HepG2 (cell line): ENCODE measurements at regions not wholly inside any gene's neighbourhood (a gene's known extent, or its start where the extent isn't known, plus 50 kb on each side); places are given as distances from the start of the nearest gene placed in this dataset.
A peak's percentile ranks its signal among the peaks of the same experiment; 100 is the strongest.

Experiments used
- ATAC-seq: fragments of 200-7000 bp; cut with Tn5 transposase; 3 replicates; pipeline ENCODE4 v1.9.1; 2020; ENCODE audit warnings: mild to moderate bottlenecking, moderate library complexity
- BruUV-seq: library from RNA; stranded (reverse); fragments of 400-500 nt; replicated peaks from 2 replicates; lab custom pipeline; 2021; lab: Mats Ljungman, UMichigan
- CTCF ChIA-PET: fragments of 300-600 bp; formaldehyde crosslinking; extraction: SDS; loops from one replicate; lab custom pipeline; 2021; ENCODE audit warnings: low total read pairs, inconsistent platforms, low intra/inter-chr PET ratio; lab: Yijun Ruan, JAX
- POLR2A ChIA-PET: fragments of 350-600 bp; sonication (Branson Sonifier 250); formaldehyde crosslinking; loops from one replicate; lab custom pipeline; 2020; ENCODE audit warnings: antibody characterized with exemption, inconsistent platforms; lab: Yijun Ruan, JAX
- DNase-seq: peaks from one replicate; pipeline ENCODE4 v3.0.0-alpha.2; 2015; ENCODE audit warnings: low spot score
- FAIRE-seq: peaks from 3 replicates; lab custom pipeline; 2011; peaks lifted over from hg19 to GRCh38; lab: Jason Lieb, UNC
- H2AFZ ChIP-seq: one replicate; pipeline ENCODE4 v1.6.1; 2011; ENCODE audit warnings: low read length, inconsistent platforms
- H3K27ac ChIP-seq: fragments of 300-600 bp; 3 replicates; pipeline ENCODE4 v1.8.0; 2011; ENCODE audit warnings: mixed run types, mild to moderate bottlenecking, mixed read lengths, low read length, inconsistent platforms; ENCODE audit not compliant: insufficient read depth; ENCODE audit errors: extremely low read length
- H3K27me3 ChIP-seq, 2 experiments: fragments of 200-600 bp in 1 of 2; 2 replicates in 1 of 2; 3 replicates in 1 of 2; pipeline versions ENCODE4 v1.6.0 to v1.8.0; 2011; ENCODE audit warnings: low read length in 2 of 2, mild to moderate bottlenecking in 2 of 2, moderate library complexity in 2 of 2, inconsistent platforms in 1 of 2; ENCODE audit not compliant: insufficient read depth in 2 of 2, control insufficient read depth in 1 of 2
- H3K36me3 ChIP-seq, 2 experiments: fragments of 200-600 bp in 1 of 2; replicated peaks in 1 of 2; 2 replicates in 1 of 2; 3 replicates in 1 of 2; pipeline versions ENCODE4 v1.5.1 to v1.8.0; 2011; ENCODE audit warnings: low read length in 2 of 2, inconsistent platforms in 1 of 2; ENCODE audit not compliant: insufficient read depth in 2 of 2, control insufficient read depth in 1 of 2
- H3K4me1 ChIP-seq: 2 replicates; pipeline ENCODE4 v1.5.1; 2012; ENCODE audit warnings: low read length, inconsistent platforms; ENCODE audit not compliant: insufficient read depth
- H3K4me2 ChIP-seq: 2 replicates; pipeline ENCODE4 v1.6.0; 2011; ENCODE audit warnings: low read depth, low read length, inconsistent platforms
- H3K4me3 ChIP-seq, 3 experiments: fragments of 200-600 bp in 1 of 3; sonication (generic), shearing (Covaris generic) in 1 of 3; replicated peaks in 1 of 3; 2 replicates each; pipeline ENCODE4 v1.5.1; 2011 to 2016; ENCODE audit warnings: low read length in 3 of 3, inconsistent platforms in 2 of 3, low read depth in 2 of 3, mild to moderate bottlenecking in 2 of 3, control low read depth in 1 of 3, mixed read lengths in 1 of 3; ENCODE audit not compliant: insufficient read depth in 1 of 3
- H3K79me2 ChIP-seq: one replicate; pipeline ENCODE4 v1.6.1; 2011; ENCODE audit warnings: low read length, inconsistent platforms; ENCODE audit not compliant: insufficient read depth
- H3K9ac ChIP-seq: 2 replicates; pipeline ENCODE4 v1.6.0; 2011; ENCODE audit warnings: mild to moderate bottlenecking, low read depth, low read length, inconsistent platforms; ENCODE audit not compliant: insufficient read depth
- H3K9me3 ChIP-seq: 2 replicates; pipeline ENCODE4 v1.5.1; 2012; ENCODE audit warnings: mild to moderate bottlenecking, low read length
- H4K20me1 ChIP-seq: 2 replicates; pipeline ENCODE4 v1.6.0; 2011; ENCODE audit warnings: inconsistent platforms, mild to moderate bottlenecking, low read length, moderate library complexity; ENCODE audit not compliant: insufficient read depth
- BRD4 ChIP-seq: sonication (generic); formaldehyde crosslinking; IDR thresholded peaks from 2 replicates; pipeline ENCODE4 v1.4.0; 2020; ENCODE audit warnings: missing genetic modification reagents
- CEBPG ChIP-seq: IDR thresholded peaks from 2 replicates; pipeline ENCODE4 v1.6.1; 2016
- ETV5 ChIP-seq: IDR thresholded peaks from 2 replicates; pipeline ENCODE4 v1.6.1; 2018; ENCODE audit warnings: missing biosample characterization, missing genetic modification reagents, inconsistent platforms, borderline replicate concordance
- HNF4G ChIP-seq, 2 experiments: sonication (generic) in 1 of 2; formaldehyde crosslinking in 1 of 2; IDR thresholded peaks; 2 replicates each; pipeline versions ENCODE4 v1.4.0 to v1.6.1; 2011 to 2020; ENCODE audit warnings: borderline replicate concordance in 2 of 2, low read depth in 2 of 2, mild to moderate bottlenecking in 2 of 2, low read length in 1 of 2, missing genetic modification reagents in 1 of 2, moderate library complexity in 1 of 2
- MED1 ChIP-seq: sonication (generic); formaldehyde crosslinking; IDR thresholded peaks from 2 replicates; pipeline ENCODE4 v1.4.0; 2020; ENCODE audit warnings: missing genetic modification reagents
- MTF1 ChIP-seq: sonication (generic); formaldehyde crosslinking; IDR thresholded peaks from 2 replicates; pipeline ENCODE4 v1.5.0; 2020; ENCODE audit warnings: missing genetic modification reagents
- NCOR1 ChIP-seq: fragments of 200-600 bp; sonication (generic); IDR thresholded peaks from 2 replicates; pipeline ENCODE4 v1.7.0; 2017; ENCODE audit warnings: antibody characterized with exemption, low read length, borderline replicate concordance
- TEAD3 ChIP-seq: optimal IDR thresholded peaks from 2 replicates; pipeline ENCODE3; 2016; ENCODE audit warnings: borderline replicate concordance
- ZFP1 ChIP-seq: IDR thresholded peaks from 2 replicates; pipeline ENCODE4 v1.6.1; 2016
- ZFYVE20 ChIP-seq: sonication (generic); formaldehyde crosslinking; IDR thresholded peaks from 2 replicates; pipeline ENCODE4 v1.8.0; 2023; ENCODE audit warnings: low read depth, mild to moderate bottlenecking, moderate library complexity, missing genetic modification reagents, borderline replicate concordance
- ZNF550 ChIP-seq: sonication (generic); formaldehyde crosslinking; IDR thresholded peaks from 2 replicates; pipeline ENCODE4 v1.4.0; 2020; ENCODE audit warnings: mild to moderate bottlenecking, missing genetic modification reagents, borderline replicate concordance
- ZNF615 ChIP-seq: sonication (generic); formaldehyde crosslinking; IDR thresholded peaks from 2 replicates; pipeline ENCODE4 v1.5.0; 2020; ENCODE audit warnings: mild to moderate bottlenecking, missing genetic modification reagents, borderline replicate concordance
- ZNF652 ChIP-seq: IDR thresholded peaks from 2 replicates; pipeline ENCODE4 v1.6.1; 2016; ENCODE audit warnings: low read depth, borderline replicate concordance
- ZNF737 ChIP-seq: sonication (generic); formaldehyde crosslinking; IDR thresholded peaks from 2 replicates; pipeline ENCODE4 v1.5.0; 2020; ENCODE audit warnings: missing genetic modification reagents, mild to moderate bottlenecking, borderline replicate concordance
- ZSCAN9 ChIP-seq: IDR thresholded peaks from 2 replicates; pipeline ENCODE4 v1.6.1; 2016; ENCODE audit warnings: borderline replicate concordance
- WGBS: methylation state at CpG from one replicate; pipeline ENCODE4 v1.1.6; 2017; ENCODE audit warnings: low lambda C conversion rate; 5-methylcytosine and 5-hydroxymethylcytosine counted together
- in situ Hi-C: cut with HindIII; loops from 2 replicates; pipeline ENCODE4 v1.10.0; 2017; ENCODE audit warnings: low pct_unique_long_range_greater_than_20kb; ENCODE audit not compliant: extremely low pct_ligation_motif_present
- intact Hi-C: fragments of 100-400 bp; cut with micrococcal nuclease; formaldehyde crosslinking; loops from one replicate; pipeline ENCODE4 v1.10.0; 2022; ENCODE audit not compliant: unreplicated experiment
- TF ChIP-seq, protein P1 (sequence below): sonication (generic); formaldehyde crosslinking; IDR thresholded peaks from 2 replicates; pipeline ENCODE4 v1.5.0; 2020; ENCODE audit warnings: mild to moderate bottlenecking, missing genetic modification reagents
- TF ChIP-seq, protein P2 (sequence below): sonication (generic); formaldehyde crosslinking; IDR thresholded peaks from 2 replicates; pipeline ENCODE4 v1.5.0; 2020; ENCODE audit warnings: missing genetic modification reagents, mild to moderate bottlenecking, borderline replicate concordance
- TF ChIP-seq, protein P3 (sequence below): sonication (generic); formaldehyde crosslinking; IDR thresholded peaks from 2 replicates; pipeline ENCODE4 v1.9.0; 2021; ENCODE audit warnings: missing genetic modification reagents, borderline replicate concordance

DNA sequence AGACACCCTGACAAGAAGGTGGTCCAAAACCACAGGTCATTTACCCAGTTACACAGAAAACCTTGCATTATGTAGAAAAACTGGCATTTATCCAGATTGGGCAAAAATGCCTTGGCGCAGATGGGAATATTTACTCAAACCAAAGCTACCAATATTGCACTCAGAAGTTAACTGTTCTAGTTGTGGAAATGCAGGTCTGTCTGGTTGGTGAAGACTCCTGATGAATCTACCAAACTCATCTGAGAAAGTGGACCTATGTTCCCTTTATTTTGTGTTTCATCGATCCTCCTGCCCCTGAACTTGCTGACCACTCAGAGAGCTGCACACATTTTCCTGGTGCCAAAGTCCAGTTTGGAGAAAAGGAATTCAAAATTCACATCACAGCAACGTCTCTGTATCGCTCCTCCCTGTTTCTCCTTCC is 85.2 kb upstream of the ALDH1A1 start (continued):
- TF ChIP-seq CEBPG, result 0 out of 2 replicates have a peak, but pooled peaks have one; percentile 4
- no peak for TF ChIP-seq ZFYVE20 (CRISPR knock-in tag)
- 0 out of 2 replicates have a peak, but pooled peaks have one; percentile 49 for TF ChIP-seq ZSCAN9
- TF ChIP-seq HNF4G (IDR thresholded peaks at IDR 0.05; ENCODE audit: borderline replicate concordance, low read depth, low read length), result peak; percentile 59
- peak; percentile 72; the same call in 1 of the 2 replicates for TF ChIP-seq HNF4G (CRISPR knock-in tag; IDR thresholded peaks at IDR 0.05; ENCODE audit: borderline replicate concordance, low read depth)
- peak; percentile 22; the same call in 1 of the 2 replicates for TF ChIP-seq NCOR1
- TF ChIP-seq, protein P1, sequence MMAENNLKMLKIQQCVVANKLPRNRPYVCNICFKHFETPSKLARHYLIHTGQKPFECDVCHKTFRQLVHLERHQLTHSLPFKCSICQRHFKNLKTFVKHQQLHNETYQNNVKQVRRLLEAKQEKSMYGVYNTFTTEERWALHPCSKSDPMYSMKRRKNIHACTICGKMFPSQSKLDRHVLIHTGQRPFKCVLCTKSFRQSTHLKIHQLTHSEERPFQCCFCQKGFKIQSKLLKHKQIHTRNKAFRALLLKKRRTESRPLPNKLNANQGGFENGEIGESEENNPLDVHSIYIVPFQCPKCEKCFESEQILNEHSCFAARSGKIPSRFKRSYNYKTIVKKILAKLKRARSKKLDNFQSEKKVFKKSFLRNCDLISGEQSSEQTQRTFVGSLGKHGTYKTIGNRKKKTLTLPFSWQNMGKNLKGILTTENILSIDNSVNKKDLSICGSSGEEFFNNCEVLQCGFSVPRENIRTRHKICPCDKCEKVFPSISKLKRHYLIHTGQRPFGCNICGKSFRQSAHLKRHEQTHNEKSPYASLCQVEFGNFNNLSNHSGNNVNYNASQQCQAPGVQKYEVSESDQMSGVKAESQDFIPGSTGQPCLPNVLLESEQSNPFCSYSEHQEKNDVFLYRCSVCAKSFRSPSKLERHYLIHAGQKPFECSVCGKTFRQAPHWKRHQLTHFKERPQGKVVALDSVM (CRISPR knock-in tag), result no peak
- peak; percentile 34 for TF ChIP-seq TEAD3 (CRISPR knock-in tag)
- TF ChIP-seq MED1 (CRISPR knock-in tag), result peak; percentile 33; the same call in 1 of the 2 replicates
- TF ChIP-seq ZNF737 (CRISPR knock-in tag), result no peak

DNA sequence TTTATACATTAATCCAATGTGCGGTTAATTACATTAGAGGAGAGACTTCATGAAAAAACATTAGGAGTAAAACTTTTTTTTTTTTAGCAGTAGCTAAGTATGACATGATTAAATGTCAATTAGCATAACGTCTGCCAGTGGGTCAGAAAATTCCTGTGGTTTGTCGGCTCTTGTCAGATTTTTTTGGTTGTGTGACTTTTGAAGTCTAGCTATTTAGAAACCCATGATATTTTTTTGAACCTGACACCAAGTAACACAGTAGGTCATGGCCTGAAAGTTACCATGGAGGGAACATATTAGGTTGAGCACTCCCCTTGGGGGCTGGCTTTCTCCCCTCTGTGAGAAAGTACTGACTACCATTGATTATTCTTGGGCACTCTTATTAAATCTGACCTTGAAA is 84.8 kb upstream of the ALDH1A1 start:
- peak overlapping the region; percentile 7 for H3K27ac ChIP-seq
- TF ChIP-seq ZNF550 (no peak), MTF1 (CRISPR knock-in tag) (no peak), ZNF615 (CRISPR knock-in tag) (no peak), ETV5 (no peak), BRD4 (CRISPR knock-in tag) (no peak), ZNF652 (CRISPR knock-in tag) (no peak), ZFP1 (CRISPR knock-in tag) (no peak), ZFYVE20 (CRISPR knock-in tag) (no peak)
- TF ChIP-seq, protein P2, sequence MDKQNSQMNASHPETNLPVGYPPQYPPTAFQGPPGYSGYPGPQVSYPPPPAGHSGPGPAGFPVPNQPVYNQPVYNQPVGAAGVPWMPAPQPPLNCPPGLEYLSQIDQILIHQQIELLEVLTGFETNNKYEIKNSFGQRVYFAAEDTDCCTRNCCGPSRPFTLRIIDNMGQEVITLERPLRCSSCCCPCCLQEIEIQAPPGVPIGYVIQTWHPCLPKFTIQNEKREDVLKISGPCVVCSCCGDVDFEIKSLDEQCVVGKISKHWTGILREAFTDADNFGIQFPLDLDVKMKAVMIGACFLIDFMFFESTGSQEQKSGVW, result no peak
- TF ChIP-seq, protein P3, sequence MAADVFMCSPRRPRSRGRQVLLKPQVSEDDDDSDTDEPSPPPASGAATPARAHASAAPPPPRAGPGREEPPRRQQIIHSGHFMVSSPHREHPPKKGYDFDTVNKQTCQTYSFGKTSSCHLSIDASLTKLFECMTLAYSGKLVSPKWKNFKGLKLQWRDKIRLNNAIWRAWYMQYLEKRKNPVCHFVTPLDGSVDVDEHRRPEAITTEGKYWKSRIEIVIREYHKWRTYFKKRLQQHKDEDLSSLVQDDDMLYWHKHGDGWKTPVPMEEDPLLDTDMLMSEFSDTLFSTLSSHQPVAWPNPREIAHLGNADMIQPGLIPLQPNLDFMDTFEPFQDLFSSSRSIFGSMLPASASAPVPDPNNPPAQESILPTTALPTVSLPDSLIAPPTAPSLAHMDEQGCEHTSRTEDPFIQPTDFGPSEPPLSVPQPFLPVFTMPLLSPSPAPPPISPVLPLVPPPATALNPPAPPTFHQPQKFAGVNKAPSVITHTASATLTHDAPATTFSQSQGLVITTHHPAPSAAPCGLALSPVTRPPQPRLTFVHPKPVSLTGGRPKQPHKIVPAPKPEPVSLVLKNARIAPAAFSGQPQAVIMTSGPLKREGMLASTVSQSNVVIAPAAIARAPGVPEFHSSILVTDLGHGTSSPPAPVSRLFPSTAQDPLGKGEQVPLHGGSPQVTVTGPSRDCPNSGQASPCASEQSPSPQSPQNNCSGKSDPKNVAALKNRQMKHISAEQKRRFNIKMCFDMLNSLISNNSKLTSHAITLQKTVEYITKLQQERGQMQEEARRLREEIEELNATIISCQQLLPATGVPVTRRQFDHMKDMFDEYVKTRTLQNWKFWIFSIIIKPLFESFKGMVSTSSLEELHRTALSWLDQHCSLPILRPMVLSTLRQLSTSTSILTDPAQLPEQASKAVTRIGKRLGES (CRISPR knock-in tag), result no peak

More for the DNA sequence above, 84.8 kb upstream of the ALDH1A1 start:
- no peaks in the 10 kb centered on the region for H4K20me1 ChIP-seq
- H3K27me3 ChIP-seq, result no peaks in the 10 kb centered on the region
- H3K4me2 ChIP-seq, result peak overlapping the region; percentile 74
- H3K9ac ChIP-seq, result no peak overlapping the region
- in situ Hi-C loops, result no loop called here
- no TSS peak for BruUV-seq
- POLR2A ChIA-PET, result interaction anchor here (1.0 to 1.2 kb wide), 2 partner anchors 53 to 179 kb away, joined by 3 to 4 read pairs; no protein-coding TSS in a partner anchor
- H3K36me3 ChIP-seq, result no peaks in the 10 kb centered on the region
- peak overlapping the region in 2 of 3 experiments; percentile 14 to 43; a peak in 1 of 6 replicates for H3K4me3 ChIP-seq
- H3K4me1 ChIP-seq, result peaks cover 29% of the 10 kb centered on the region
- no peak for FAIRE-seq
- H3K9me3 ChIP-seq, result no peaks in the 10 kb centered on the region
- no peaks in the 10 kb centered on the region for H3K79me2 ChIP-seq
- WGBS, result 28% methylated on average over 3 of the region's 3 CpGs
- ATAC-seq, result peak; percentile 37; the same call in 2 of the 3 replicates
- CTCF ChIA-PET, result no interaction called here
- peak; percentile 18 for DNase-seq
- no peak overlapping the region for H2AFZ ChIP-seq
- intact Hi-C loops, result loop anchor here (5.0 kb wide), 1 partner anchor 45 kb away; no protein-coding TSS in a partner anchor
